Activated T-cell treated with anti-CD3 and anti-CD28 coated beads for 24 hours (primary cell): ENCODE measurements at regions not wholly inside any gene's neighbourhood (a gene's known extent, or its start where the extent isn't known, plus 50 kb on each side); places are given as distances from the start of the nearest gene placed in this dataset.
"Not testable (repeated sequence)": the region's sequence is repeated elsewhere in the genome, so short reads cannot be mapped to it uniquely, and the experiment has no call there.

Source experiments
- DNase-seq: peaks from one replicate; pipeline ENCODE4 v3.0.0-alpha.2; 2020; ENCODE audit warnings: low read depth

GRCh38 chr3:140870351-140870750, 71.3 kb upstream of the SLC25A36 start:
- no peak for DNase-seq

DNA sequence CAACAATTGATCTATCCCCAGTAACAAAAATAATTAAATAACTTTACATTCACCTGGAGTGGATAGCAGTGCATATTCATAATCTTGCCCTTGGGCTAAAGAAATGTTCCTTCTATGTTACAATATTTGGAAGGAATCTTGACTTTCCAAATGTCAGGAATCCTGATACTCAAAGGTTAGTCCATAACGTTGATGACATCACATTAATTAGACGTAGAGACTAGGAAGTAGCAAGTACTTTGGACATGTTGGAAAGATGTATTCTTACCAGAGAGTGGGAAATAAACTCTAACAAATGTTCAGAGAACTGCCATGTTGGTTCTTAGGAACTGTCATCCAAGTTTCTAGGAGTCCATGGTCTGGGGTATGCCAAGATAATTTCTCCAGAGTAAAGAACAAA, 70.6 kb upstream of the SLC25A36 start:
- no peak for DNase-seq

GRCh38 chr3:140872165-140872564, 69.5 kb upstream of the SLC25A36 start:
- not testable (repeated sequence) for DNase-seq

GRCh38 chr3:140883428-140884040, 58.1 kb upstream of the SLC25A36 start:
- no peak for DNase-seq

DNA sequence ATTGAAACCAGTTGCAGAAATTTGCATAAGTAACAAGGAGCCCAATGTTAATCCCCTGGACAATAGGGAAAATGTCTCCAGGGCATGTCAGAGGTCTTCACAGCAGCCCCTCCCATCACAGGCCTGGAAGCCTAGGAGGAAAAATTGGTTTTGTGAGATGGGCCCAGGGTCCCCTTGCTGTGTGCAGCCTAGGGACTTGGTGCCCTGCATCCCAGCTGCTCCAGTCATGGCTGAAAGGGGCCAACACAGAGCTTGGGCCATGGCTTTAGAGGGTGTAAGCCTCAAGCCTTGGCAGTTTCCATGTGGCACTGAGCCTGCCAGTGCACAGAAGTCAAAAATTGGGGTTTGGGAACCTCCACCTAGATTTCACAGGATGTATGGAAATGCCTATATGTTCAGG, 55.9 kb upstream of the SLC25A36 start:
- DNase-seq: not testable (repeated sequence)
